ENCODE measurements at regions not wholly inside any gene's neighbourhood (a gene's known extent, or its start where the extent isn't known, plus 50 kb on each side); places are given as distances from the start of the nearest gene placed in this dataset.

DNA sequence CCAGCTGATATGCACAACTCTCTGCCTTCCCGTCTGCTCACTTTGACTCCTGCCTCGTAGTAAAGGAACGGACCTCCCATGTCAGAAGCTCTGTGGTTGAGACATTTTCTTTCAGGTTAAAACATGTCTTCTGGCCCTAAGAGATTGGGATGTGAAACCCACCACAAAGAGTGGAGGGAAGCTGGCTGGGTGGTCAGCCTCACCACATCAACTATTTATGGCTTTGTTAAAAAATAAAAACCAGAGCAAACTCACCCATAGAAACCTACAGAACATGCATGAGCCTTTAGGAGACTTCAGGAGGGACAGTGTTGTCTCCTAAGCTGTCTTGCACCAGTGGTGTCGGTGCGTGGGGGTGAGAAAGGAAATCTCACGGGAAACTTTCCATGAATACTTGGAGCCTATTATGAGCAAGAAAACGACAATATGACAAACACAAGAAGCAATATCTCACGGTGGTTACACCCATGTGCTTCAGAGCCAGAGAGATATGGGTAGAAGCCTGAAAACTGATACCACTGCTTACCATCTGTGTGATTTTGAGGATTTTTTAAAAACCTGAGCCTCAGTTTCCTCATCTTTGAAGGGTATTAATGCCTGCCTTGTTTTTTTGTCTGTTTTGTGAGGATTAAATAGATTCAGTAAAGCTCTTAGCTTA, 61.7 kb upstream of the XYLT1 start:
- no peaks in the 10 kb centered on the region for H3K27me3 ChIP-seq
- DNase-seq = no peak
- no peak overlapping the region for H3K4me3 ChIP-seq (ENCODE audit: low read depth, low read length)
- no peaks in the 10 kb centered on the region for H3K4me1 ChIP-seq
- TF ChIP-seq, protein P1, sequence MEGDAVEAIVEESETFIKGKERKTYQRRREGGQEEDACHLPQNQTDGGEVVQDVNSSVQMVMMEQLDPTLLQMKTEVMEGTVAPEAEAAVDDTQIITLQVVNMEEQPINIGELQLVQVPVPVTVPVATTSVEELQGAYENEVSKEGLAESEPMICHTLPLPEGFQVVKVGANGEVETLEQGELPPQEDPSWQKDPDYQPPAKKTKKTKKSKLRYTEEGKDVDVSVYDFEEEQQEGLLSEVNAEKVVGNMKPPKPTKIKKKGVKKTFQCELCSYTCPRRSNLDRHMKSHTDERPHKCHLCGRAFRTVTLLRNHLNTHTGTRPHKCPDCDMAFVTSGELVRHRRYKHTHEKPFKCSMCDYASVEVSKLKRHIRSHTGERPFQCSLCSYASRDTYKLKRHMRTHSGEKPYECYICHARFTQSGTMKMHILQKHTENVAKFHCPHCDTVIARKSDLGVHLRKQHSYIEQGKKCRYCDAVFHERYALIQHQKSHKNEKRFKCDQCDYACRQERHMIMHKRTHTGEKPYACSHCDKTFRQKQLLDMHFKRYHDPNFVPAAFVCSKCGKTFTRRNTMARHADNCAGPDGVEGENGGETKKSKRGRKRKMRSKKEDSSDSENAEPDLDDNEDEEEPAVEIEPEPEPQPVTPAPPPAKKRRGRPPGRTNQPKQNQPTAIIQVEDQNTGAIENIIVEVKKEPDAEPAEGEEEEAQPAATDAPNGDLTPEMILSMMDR (IDR thresholded peaks at IDR 0.05; ENCODE audit: low read depth, low read length) = no peak
- H3K9me3 ChIP-seq = peaks cover 3% of the 10 kb centered on the region; the same call in 1 of the 2 replicates
- H3K36me3 ChIP-seq = no peaks in the 10 kb centered on the region

DNA sequence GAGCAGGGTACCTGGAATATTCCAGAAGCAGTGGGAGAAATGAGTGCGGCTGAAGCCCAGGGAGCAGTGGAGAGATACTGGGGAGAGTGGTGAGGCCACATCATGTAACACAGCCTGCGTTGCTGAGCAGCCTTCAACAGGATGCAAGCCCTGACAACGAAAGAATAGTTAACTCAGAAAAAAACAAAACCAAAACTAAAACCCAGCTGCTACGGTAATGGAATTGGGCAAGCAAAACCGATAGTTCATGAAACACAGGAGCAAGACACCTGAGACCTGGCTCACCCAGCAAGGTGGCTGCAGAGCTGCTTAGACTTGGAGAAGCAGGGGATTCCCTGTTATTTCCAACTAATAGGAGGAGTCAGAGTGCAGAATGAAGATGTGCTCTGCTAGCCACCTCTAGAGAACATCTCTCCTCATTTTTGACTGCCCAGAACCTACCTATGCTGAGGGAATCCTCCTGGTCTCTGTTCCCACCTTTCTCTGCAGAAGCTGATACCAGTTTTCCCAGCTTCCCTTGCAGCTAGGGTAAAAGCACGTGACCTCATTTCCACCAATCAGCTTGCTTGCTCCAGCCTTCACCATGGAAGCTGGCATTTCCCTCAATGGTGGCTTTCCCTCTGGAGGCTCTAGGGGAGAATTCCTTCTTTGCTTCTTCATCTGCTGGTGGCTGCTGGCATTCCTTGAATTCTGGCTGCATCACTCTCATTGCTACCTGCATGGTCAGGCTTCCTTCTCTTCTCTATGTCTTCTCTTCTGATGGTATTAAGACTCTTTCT, 59.4 kb upstream of the XYLT1 start:
- no peak for DNase-seq
- H3K4me1 ChIP-seq = no peaks in the 10 kb centered on the region
- TF ChIP-seq, protein P1 (IDR thresholded peaks at IDR 0.05; ENCODE audit: low read depth, low read length) = no peak
- H3K4me3 ChIP-seq (ENCODE audit: low read depth, low read length) = no peak overlapping the region
- H3K9me3 ChIP-seq = peaks cover 3% of the 10 kb centered on the region; the same call in 1 of the 2 replicates
- H3K36me3 ChIP-seq = no peaks in the 10 kb centered on the region
- no peaks in the 10 kb centered on the region for H3K27me3 ChIP-seq

DNA sequence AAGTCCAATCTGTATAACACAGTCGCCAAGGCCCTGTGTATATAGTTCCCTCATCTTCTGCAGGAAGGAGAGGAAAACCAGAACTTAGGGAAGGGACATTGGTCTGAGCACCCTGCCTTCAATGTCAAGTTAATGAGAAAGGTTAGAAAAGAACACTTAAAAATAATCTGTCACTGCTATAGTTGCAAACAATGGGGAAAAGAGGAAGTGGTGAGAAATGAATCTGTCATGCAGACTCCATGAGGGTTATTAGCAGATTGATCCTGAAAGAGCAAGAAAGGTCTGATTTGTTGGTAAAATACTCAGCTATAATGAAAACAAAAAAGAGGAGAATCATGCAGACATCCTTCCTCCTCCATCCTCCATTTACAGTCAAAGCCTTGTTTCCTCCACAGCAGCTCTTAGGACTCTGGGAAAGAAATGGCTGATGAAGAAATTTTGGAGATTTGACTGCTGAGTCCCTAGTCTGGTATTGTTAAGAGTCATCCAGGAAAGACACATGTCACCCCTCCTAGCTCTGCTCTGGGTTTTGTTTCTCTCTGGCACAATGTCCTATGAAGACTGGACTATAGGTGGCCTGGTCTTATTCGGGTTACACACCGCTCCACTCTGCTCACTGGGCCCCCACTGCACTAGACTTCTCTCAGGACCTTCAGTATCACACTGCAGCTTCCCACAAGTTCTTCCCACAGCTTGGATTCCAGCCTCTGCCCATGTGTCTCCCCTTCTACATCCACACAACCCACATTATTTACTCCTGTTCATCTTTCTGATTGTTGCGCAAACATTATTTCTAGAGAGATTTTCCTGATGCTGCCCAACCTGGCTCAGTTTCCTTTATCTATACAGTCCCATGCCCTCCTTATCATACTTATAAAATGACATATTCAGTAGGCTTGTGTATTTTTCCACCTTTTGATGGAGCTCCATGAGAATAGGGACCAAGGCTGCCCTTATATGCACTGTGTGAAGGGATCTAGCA, 56.5 kb upstream of the XYLT1 start:
- H3K4me3 ChIP-seq (ENCODE audit: low read depth, low read length) = no peak overlapping the region
- TF ChIP-seq, protein P1 (IDR thresholded peaks at IDR 0.05; ENCODE audit: low read depth, low read length) = no peak
- DNase-seq = no peak
- H3K4me1 ChIP-seq = no peaks in the 10 kb centered on the region
- no peaks in the 10 kb centered on the region for H3K27me3 ChIP-seq
- no peaks in the 10 kb centered on the region for H3K36me3 ChIP-seq
- peaks cover 3% of the 10 kb centered on the region; the same call in 1 of the 2 replicates for H3K9me3 ChIP-seq

DNA sequence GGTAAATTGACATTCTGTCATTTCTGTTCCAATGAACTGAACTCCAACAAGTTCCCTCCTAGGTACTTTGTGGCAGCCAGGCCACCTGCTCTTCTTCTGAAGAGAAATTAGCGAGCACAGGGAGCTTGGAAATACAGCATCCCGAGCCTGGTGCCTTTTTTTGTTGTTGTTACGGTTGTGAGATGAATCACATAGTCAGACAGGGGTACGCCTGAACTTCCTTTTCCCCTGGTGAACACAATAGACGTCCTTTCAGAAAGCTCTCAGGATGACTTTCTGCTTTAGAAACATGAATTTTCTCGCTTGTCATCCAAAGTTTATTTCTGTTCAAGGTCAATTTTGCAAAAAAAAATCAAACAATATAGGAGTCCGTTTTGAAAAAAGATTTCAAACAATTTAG, 53.9 kb upstream of the XYLT1 start:
- no peaks in the 10 kb centered on the region for H3K36me3 ChIP-seq
- TF ChIP-seq, protein P1 (IDR thresholded peaks at IDR 0.05; ENCODE audit: low read depth, low read length) = no peak
- H3K4me1 ChIP-seq = no peaks in the 10 kb centered on the region
- H3K27me3 ChIP-seq = no peaks in the 10 kb centered on the region; the same call in 1 of the 2 replicates
- no peak for DNase-seq
- no peak overlapping the region for H3K4me3 ChIP-seq (ENCODE audit: low read depth, low read length)
- no peaks in the 10 kb centered on the region; the same call in 1 of the 2 replicates for H3K9me3 ChIP-seq

DNA sequence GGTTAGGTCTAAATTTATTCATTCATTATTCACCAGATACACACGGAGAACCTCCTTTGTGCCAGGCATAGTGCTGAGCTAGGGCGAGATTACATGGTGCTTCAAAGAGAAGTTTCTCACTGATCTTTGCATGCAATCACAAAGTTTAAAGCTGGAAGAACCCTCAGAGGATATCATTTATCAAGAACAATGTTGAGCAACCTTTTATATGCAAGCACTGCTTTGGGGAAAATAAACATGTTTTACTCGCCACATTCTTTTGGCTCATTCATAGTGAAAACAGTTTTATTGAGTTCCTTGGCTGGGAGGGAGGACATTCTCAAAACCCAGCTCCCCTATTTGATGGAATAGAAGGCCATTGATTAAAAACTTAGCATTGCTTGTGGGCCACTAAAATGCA, 49.8 kb upstream of the XYLT1 start:
- H3K4me1 ChIP-seq = no peaks in the 10 kb centered on the region
- TF ChIP-seq, protein P1 (IDR thresholded peaks at IDR 0.05; ENCODE audit: low read depth, low read length) = no peak
- no peaks in the 10 kb centered on the region; the same call in 1 of the 2 replicates for H3K9me3 ChIP-seq
- no peaks in the 10 kb centered on the region; the same call in 1 of the 2 replicates for H3K27me3 ChIP-seq
- no peaks in the 10 kb centered on the region for H3K36me3 ChIP-seq
- DNase-seq = no peak
- no peak overlapping the region for H3K4me3 ChIP-seq (ENCODE audit: low read depth, low read length)
